ENCODE measurements at regions not wholly inside any gene's neighbourhood (a gene's known extent, or its start where the extent isn't known, plus 50 kb on each side); places are given as distances from the start of the nearest gene placed in this dataset.

- Mint-ChIP-seq H3K36me3 (ENCODE audit: low read depth) (no peaks in the 10 kb centered on the region), H3K27me3 (no peaks in the 10 kb centered on the region), H3K9me3 (no peaks in the 10 kb centered on the region), H3K4me1 (ENCODE audit: low read depth) (no peaks in the 10 kb centered on the region), H3K4me3 (no peak overlapping the region), H3K27ac (no peak overlapping the region)
- no peak for DNase-seq
These were observed 91.9 kb downstream of the LEPR start for GRCh38 chr1:65512383-65512782.

DNA sequence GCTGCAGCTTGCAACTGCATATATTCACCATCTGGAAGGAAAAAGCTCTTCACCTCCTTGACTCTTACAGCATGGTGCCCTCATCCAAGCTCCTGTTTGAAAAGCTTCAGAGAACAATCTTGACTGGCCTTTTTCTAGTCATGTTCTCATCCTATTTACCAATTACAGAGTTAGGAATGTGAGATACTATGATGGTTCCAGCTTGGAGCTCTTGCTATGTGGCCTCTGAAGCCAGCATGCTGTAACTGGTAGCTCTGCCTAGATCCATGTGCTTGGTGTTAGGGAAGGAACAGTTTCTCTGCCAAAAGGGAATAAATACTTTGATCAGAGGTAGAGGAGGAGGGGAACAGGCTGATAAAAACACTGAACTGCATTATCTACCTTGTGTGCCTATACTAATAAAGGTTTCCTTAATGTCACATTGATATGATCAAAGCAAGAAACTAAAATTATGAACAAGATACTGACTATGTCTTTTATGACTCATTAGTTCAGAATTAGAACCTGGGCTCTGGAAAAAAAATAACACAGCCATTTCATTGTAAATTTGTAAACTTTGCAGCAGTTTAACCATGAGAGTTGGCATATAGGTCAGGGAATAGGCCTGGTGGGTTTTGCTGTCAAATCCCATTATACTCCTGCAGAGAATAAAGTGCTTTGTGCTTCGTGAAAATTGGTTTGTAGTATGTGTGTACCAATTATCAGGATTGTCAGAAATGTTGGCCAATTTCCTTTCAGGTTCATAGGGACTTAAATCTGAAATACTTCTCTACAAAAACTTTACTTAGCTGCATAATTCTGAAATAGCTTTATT lies 92.7 kb downstream of the LEPR start:
- no peaks in the 10 kb centered on the region for H3K4me1 Mint-ChIP-seq (ENCODE audit: low read depth)
- DNase-seq = no peak

GRCh38 chr1:65514041-65514440 lies 93.6 kb downstream of the LEPR start:
- Mint-ChIP-seq H3K27me3 (no peaks in the 10 kb centered on the region), H3K36me3 (ENCODE audit: low read depth) (no peaks in the 10 kb centered on the region), H3K4me1 (ENCODE audit: low read depth) (no peaks in the 10 kb centered on the region), H3K4me3 (no peak overlapping the region), H3K27ac (no peak overlapping the region), H3K9me3 (no peaks in the 10 kb centered on the region)
- no peak for DNase-seq

More for the DNA sequence above, 92.7 kb downstream of the LEPR start:
- Mint-ChIP-seq H3K36me3 (ENCODE audit: low read depth) (no peaks in the 10 kb centered on the region), H3K9me3 (no peaks in the 10 kb centered on the region), H3K4me3 (no peak overlapping the region), H3K27ac (no peak overlapping the region), H3K27me3 (no peaks in the 10 kb centered on the region)

GRCh38 chr1:65524931-65525265 lies 104.4 kb downstream of the LEPR start:
- H3K4me3 Mint-ChIP-seq = peak overlapping the region; percentile 50
- peaks cover 5% of the 10 kb centered on the region for H3K9me3 Mint-ChIP-seq
- DNase-seq = no peak
- peaks cover 7% of the 10 kb centered on the region for H3K4me1 Mint-ChIP-seq (ENCODE audit: low read depth)
- no peaks in the 10 kb centered on the region for H3K36me3 Mint-ChIP-seq (ENCODE audit: low read depth)
- H3K27ac Mint-ChIP-seq = no peak overlapping the region
- peaks cover 48% of the 10 kb centered on the region for H3K27me3 Mint-ChIP-seq

DNA sequence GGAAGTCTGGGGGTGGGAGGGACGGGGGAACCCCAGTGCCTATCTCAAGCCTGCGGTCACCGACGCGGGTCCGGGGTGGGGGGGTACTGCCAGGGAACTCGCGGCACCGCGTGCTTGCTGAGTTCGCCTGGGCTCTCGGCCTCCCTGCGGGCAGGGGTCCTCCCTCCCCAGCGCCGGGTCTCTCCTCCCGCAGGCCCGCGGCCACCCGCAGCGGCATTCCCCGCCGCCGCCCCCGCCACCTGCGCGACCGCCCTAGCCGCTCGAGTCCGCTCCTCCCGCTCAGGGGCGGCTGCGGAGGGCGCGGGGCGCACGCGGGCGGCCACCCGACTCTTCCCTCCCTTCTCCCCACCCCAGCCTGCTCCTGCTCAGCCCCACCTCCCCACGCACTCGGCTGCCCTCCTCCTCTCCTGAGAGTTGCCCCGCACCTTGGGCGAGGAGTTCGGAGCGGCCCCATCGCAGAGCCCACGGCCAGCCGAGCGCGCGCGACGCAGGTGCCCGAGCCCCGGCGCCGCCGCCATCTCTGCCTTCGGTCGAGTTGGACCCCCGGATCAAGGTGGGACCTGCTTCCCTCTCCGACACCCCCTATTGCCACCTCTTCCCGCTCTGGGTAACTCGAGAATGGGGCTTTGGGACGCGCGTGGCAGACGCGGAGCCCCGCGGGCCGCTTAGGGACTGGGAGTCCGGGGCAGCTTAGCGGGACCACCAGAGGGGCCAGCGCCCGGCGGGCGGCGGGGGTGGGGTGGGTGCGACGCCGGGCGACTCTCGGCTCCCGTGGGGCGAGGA lies 105.0 kb downstream of the LEPR start:
- Mint-ChIP-seq H3K27me3 (peaks cover 51% of the 10 kb centered on the region), H3K9me3 (peaks cover under 1% of the 10 kb centered on the region), H3K4me3 (peak overlapping the region; percentile 50), H3K4me1 (ENCODE audit: low read depth) (peaks cover 7% of the 10 kb centered on the region), H3K27ac (no peak overlapping the region), H3K36me3 (ENCODE audit: low read depth) (no peaks in the 10 kb centered on the region)
- DNase-seq = peak; percentile 28

DNA sequence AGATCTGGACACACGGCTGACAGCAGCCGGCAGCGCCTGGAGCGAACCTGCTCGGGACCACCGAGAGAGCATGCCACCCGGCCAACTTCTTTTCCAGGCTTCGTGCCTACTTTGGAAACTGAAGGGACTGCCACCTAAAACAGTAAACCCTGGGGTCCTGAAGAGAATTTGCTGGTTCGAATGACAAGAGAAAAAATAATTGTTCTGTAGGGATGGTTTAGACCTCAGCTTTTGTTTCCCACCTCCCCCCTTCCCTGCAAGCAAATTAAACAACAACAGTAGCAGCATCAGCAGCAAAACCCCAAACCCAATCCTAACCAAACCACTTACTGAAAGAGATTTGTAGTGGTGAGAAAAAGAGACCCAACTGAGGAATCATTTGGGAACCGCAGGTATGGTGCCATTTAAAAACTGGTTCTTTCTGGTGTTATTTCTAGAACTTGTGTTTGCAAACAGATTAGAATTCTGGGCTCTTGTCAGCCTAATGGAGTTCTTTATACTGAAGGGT lies 105.6 kb downstream of the LEPR start:
- Mint-ChIP-seq H3K27me3 (peaks cover 58% of the 10 kb centered on the region), H3K4me1 (ENCODE audit: low read depth) (peaks cover 7% of the 10 kb centered on the region), H3K36me3 (ENCODE audit: low read depth) (no peaks in the 10 kb centered on the region), H3K9me3 (no peaks in the 10 kb centered on the region), H3K4me3 (peak overlapping the region; percentile 32), H3K27ac (no peak overlapping the region)
- DNase-seq = no peak

DNA sequence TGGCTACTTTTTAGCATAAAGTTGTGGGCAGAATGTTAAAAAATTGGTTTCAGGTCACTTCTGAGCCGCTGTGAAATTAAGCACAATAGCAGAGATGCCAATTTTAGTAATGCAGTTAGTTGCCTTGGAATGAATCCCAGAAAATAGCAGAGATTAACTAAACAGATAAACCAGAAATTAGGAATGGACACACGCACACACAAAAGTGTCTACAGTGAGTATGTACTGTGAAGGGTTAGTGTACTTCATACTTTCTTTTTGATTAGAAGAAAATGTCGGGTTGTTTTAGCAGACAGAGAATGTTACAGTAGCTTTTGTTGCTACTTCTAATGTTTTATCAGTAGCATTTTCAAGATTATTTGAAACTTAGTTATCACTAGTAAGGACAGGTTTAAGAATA lies 106.7 kb downstream of the LEPR start:
- no peak overlapping the region for H3K4me3 Mint-ChIP-seq
- no peaks in the 10 kb centered on the region for H3K36me3 Mint-ChIP-seq (ENCODE audit: low read depth)
- DNase-seq = no peak
- no peak overlapping the region for H3K27ac Mint-ChIP-seq
- H3K27me3 Mint-ChIP-seq = peaks cover 58% of the 10 kb centered on the region
- H3K9me3 Mint-ChIP-seq = no peaks in the 10 kb centered on the region
- H3K4me1 Mint-ChIP-seq (ENCODE audit: low read depth) = peaks cover 7% of the 10 kb centered on the region

DNA sequence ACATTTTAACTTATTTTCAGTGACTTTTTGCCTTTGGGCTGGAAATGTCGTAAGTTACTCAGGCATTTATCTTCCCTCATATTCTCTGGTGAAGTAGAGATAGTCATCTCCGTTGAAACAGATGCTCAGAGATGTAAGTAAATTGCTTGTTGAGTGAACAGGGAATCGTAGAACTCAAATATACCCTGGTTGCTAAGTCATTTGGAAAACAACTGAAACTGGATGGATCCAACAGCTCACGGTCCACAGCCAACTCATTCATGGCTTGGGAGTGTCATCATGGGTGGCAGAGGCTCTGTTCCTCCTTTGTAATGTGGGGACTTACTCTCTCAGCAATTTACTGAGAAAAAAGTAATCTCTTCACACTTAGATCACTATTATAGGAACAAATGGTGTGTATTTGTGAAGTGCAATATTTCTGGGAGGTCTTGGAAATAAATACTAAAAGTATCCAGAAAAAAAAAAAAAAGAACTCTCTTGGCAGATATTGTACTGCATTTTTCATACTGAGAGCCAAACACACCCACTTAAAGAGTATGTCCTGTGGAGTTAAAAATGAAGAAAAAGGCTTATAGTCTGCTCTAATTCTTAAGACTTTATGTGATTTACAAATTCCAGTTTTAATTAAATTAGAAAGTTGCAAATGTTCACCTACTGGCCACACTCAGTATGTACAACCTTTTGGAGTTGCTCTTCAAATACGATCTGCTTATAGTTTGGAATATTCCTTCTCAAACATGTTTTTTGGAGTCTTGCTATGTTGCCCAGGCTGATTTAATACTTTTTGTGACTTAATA lies 107.4 kb downstream of the LEPR start:
- DNase-seq = no peak
- Mint-ChIP-seq H3K36me3 (ENCODE audit: low read depth) (no peaks in the 10 kb centered on the region), H3K27me3 (peaks cover 58% of the 10 kb centered on the region), H3K9me3 (no peaks in the 10 kb centered on the region), H3K4me3 (no peak overlapping the region), H3K27ac (no peak overlapping the region), H3K4me1 (ENCODE audit: low read depth) (peaks cover 7% of the 10 kb centered on the region)

DNA sequence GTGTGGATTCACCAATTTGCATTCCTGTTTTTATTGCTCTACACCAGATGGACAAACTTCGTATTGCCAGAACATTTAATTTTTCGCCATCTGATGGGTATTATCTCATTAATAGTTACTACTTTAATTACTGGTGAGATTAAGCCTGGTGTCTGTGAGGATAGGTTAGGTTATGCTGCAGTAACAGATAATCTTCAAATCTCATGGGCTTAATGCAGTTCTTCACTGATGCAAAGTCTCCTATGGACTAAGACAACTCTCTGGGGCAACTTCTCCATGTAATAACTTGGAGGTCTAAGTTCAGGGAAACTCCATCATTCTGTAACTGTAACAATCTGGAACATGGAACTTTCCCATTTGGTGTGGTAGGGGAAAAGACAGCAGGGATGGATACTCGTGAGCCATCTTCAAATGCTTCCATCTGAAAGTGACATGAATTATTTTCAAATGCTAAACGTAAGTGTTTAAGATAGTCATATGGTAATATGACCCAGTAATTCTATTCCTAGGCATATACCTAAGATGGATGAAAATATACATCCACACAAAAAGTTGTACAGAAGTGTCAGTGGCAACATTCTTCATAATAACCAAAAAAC lies 111.6 kb downstream of the LEPR start:
- no peak overlapping the region for H3K27ac Mint-ChIP-seq

DNA sequence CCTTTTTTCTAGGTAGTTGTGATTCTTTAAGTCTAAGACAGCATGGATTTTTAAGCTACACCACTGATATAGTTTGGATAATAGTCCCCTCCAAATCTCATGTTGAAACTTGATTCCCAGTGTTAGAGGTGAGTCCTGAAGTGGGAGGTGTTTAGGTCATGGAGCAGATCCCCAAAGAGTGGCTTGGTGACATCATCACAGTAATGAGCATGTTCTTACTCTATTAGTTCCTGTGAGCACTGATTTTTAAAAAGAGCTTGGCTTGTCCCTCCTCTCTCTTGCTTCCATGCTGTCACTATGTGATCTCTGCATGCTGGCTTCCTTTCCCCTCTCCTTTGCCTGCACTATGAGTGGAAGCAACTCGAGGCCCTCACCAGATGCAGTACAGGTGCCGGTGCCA lies 115.5 kb downstream of the LEPR start:
- no peak for DNase-seq
- Mint-ChIP-seq H3K27me3 (peaks cover under 1% of the 10 kb centered on the region), H3K4me1 (ENCODE audit: low read depth) (no peaks in the 10 kb centered on the region), H3K9me3 (no peaks in the 10 kb centered on the region), H3K27ac (no peak overlapping the region), H3K4me3 (no peak overlapping the region), H3K36me3 (ENCODE audit: low read depth) (no peaks in the 10 kb centered on the region)

More for the DNA sequence above, 111.6 kb downstream of the LEPR start:
- H3K4me1 Mint-ChIP-seq (ENCODE audit: low read depth) = no peaks in the 10 kb centered on the region
- DNase-seq = no peak
- H3K27me3 Mint-ChIP-seq = peaks cover 26% of the 10 kb centered on the region
- no peak overlapping the region for H3K4me3 Mint-ChIP-seq
- no peaks in the 10 kb centered on the region for H3K36me3 Mint-ChIP-seq (ENCODE audit: low read depth)
- no peaks in the 10 kb centered on the region for H3K9me3 Mint-ChIP-seq

- peaks cover 4% of the 10 kb centered on the region for H3K9me3 Mint-ChIP-seq
- DNase-seq = no peak
- no peak overlapping the region for H3K4me3 Mint-ChIP-seq
- no peaks in the 10 kb centered on the region for H3K36me3 Mint-ChIP-seq (ENCODE audit: low read depth)
- H3K27me3 Mint-ChIP-seq = no peaks in the 10 kb centered on the region
- H3K27ac Mint-ChIP-seq = no peak overlapping the region
- H3K4me1 Mint-ChIP-seq (ENCODE audit: low read depth) = no peaks in the 10 kb centered on the region
These were observed 117.6 kb downstream of the LEPR start for GRCh38 chr1:65538086-65538485.

- no peak overlapping the region for H3K4me3 Mint-ChIP-seq
- no peaks in the 10 kb centered on the region for H3K4me1 Mint-ChIP-seq (ENCODE audit: low read depth)
- H3K9me3 Mint-ChIP-seq = peaks cover 4% of the 10 kb centered on the region
- no peak for DNase-seq
- no peaks in the 10 kb centered on the region for H3K36me3 Mint-ChIP-seq (ENCODE audit: low read depth)
- H3K27ac Mint-ChIP-seq = no peak overlapping the region
- H3K27me3 Mint-ChIP-seq = no peaks in the 10 kb centered on the region
These were observed 118.2 kb downstream of the LEPR start for GRCh38 chr1:65538664-65539063.

DNA sequence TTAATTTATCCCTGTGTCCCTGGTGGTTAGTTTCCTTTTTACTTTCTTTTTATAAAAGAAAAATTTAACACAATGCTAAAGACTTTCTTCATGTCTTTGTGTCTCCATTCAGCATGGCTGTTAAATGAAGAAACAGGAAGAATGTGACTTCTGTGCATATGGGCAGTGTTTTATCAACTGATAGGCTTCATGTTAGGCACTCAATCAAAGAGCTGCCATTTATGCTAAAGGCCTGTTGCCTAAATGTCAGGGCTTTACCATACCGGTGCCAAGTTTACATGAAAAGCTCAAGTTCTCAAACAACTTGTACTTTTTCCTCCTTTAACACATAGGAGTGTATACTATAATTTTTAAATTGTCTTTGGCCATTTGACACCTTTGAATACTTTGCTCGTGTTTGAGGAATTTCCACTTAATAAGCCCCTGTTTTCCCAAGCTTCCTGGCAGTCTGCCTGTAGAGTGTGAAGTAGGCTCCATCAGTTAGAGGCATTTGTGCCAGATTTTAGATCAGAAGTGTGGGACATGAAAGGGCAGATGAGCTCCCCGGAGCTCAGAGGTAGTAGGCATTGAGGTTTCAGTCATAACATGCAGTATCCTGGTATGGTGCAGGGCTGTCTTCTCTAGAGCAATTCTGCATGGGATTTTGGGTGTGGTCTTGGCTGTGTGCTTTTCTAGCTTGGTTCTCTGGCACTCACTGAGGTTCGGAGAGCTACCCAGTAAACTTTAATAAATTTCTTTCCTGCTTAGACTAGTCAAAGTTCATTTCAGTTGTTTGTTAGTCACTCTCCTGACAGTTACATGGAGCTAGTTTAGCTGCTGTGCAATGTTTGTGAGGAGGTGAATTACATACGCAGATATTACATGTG lies 119.0 kb downstream of the LEPR start:
- no peaks in the 10 kb centered on the region for H3K27me3 Mint-ChIP-seq
- DNase-seq = no peak
- H3K9me3 Mint-ChIP-seq = peaks cover 4% of the 10 kb centered on the region
- no peaks in the 10 kb centered on the region for H3K4me1 Mint-ChIP-seq (ENCODE audit: low read depth)
- H3K4me3 Mint-ChIP-seq = no peak overlapping the region
- no peaks in the 10 kb centered on the region for H3K36me3 Mint-ChIP-seq (ENCODE audit: low read depth)
- H3K27ac Mint-ChIP-seq = no peak overlapping the region

Measured in activated T-cell treated with anti-CD3 and anti-CD28 coated beads, Interleukin-2, amount 50 U/mL, for 24 hours (primary cell).